ENCODE measurements at regions not wholly inside any gene's neighbourhood (a gene's known extent, or its start where the extent isn't known, plus 50 kb on each side); places are given as distances from the start of the nearest gene placed in this dataset.

- TF ChIP-seq NR3C1 (CRISPR knock-in tag; conservative IDR thresholded peaks at IDR 0.05; ENCODE audit: low read depth) (no peak), CTCF (IDR thresholded peaks at IDR 0.05) (no peak), ZNF671 (CRISPR knock-in tag; IDR thresholded peaks at IDR 0.05) (no peak), HMGXB4 (CRISPR knock-in tag; IDR thresholded peaks at IDR 0.05) (no peak), ZBTB43 (CRISPR knock-in tag; IDR thresholded peaks at IDR 0.05) (no peak), FOXK1 (CRISPR knock-in tag; IDR thresholded peaks at IDR 0.05) (no peak), USF1 (CRISPR knock-in tag; IDR thresholded peaks at IDR 0.05) (no peak), JAZF1 (CRISPR knock-in tag; IDR thresholded peaks at IDR 0.05) (no peak), CBFB (CRISPR knock-in tag; IDR thresholded peaks at IDR 0.05; ENCODE audit: low read depth) (no peak), ZNF416 (CRISPR knock-in tag; IDR thresholded peaks at IDR 0.05) (no peak), TEAD4 (CRISPR knock-in tag; IDR thresholded peaks at IDR 0.05) (no peak)
- TF ChIP-seq, protein P1, sequence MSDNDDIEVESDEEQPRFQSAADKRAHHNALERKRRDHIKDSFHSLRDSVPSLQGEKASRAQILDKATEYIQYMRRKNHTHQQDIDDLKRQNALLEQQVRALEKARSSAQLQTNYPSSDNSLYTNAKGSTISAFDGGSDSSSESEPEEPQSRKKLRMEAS (CRISPR knock-in tag; IDR thresholded peaks at IDR 0.05), result no peak
- TF ChIP-seq, protein P2, sequence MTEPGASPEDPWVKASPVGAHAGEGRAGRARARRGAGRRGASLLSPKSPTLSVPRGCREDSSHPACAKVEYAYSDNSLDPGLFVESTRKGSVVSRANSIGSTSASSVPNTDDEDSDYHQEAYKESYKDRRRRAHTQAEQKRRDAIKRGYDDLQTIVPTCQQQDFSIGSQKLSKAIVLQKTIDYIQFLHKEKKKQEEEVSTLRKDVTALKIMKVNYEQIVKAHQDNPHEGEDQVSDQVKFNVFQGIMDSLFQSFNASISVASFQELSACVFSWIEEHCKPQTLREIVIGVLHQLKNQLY (CRISPR knock-in tag; IDR thresholded peaks at IDR 0.05), result no peak
These were observed 231.9 kb downstream of the NDUFS4 start for GRCh38 chr5:53792338-53792737.

Measured in WTC11 (cell line).